GM10266 (cell line): ENCODE measurements at regions not wholly inside any gene's neighbourhood (a gene's known extent, or its start where the extent isn't known, plus 50 kb on each side); places are given as distances from the start of the nearest gene placed in this dataset.

ENCODE experiments used
- DNase-seq: peaks from one replicate; pipeline ENCODE4 v3.0.0; 2012; ENCODE audit errors: extremely low spot score
- TF ChIP-seq, protein P1 (sequence below): IDR thresholded peaks from 2 replicates; pipeline ENCODE4 v1.5.1; 2012; ENCODE audit warnings: mild to moderate bottlenecking, low read depth; ENCODE audit not compliant: control insufficient read depth, insufficient read depth; ENCODE audit errors: missing control alignments

DNA sequence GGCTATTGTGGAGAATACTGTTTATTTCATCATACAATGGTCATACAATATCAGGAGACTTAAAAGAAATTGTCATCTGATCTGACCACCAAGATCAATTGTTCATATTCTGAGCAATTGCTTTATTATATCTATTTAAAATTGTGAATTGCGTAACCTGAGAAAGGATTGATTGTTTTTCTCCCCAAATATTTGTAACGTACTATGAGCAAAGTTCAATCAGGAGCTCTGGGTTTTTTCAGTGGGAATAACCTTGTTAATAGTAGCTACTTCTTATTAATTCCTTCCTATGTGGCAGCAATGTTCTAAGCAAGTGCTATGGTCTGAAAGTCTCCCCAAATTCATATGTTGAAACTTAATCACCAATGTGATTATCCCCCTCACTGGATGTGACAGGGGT is 323.1 kb downstream of the ZPLD1 start:
- TF ChIP-seq, protein P1, sequence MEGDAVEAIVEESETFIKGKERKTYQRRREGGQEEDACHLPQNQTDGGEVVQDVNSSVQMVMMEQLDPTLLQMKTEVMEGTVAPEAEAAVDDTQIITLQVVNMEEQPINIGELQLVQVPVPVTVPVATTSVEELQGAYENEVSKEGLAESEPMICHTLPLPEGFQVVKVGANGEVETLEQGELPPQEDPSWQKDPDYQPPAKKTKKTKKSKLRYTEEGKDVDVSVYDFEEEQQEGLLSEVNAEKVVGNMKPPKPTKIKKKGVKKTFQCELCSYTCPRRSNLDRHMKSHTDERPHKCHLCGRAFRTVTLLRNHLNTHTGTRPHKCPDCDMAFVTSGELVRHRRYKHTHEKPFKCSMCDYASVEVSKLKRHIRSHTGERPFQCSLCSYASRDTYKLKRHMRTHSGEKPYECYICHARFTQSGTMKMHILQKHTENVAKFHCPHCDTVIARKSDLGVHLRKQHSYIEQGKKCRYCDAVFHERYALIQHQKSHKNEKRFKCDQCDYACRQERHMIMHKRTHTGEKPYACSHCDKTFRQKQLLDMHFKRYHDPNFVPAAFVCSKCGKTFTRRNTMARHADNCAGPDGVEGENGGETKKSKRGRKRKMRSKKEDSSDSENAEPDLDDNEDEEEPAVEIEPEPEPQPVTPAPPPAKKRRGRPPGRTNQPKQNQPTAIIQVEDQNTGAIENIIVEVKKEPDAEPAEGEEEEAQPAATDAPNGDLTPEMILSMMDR = no peak
- no peak for DNase-seq

DNA sequence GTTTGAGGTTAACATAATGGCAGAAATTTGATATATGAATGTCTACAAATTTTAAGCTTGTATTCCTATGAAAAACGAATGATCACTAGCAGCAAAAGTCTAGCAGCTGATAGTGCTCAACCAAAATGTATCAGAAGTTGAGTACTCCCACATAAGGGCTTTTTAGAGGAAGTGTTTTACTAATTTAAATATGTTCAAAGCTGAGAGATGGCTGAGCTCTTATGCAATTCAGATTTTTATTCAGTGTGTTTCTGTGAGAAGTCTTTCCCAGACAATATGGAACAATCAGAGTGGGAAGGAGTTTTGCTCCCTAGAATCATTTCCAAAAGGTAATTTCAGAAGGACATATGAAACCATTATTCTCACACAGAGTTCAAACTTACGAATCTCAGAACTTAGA is 327.0 kb downstream of the ZPLD1 start:
- no peak for DNase-seq
- TF ChIP-seq, protein P1 = no peak

DNA sequence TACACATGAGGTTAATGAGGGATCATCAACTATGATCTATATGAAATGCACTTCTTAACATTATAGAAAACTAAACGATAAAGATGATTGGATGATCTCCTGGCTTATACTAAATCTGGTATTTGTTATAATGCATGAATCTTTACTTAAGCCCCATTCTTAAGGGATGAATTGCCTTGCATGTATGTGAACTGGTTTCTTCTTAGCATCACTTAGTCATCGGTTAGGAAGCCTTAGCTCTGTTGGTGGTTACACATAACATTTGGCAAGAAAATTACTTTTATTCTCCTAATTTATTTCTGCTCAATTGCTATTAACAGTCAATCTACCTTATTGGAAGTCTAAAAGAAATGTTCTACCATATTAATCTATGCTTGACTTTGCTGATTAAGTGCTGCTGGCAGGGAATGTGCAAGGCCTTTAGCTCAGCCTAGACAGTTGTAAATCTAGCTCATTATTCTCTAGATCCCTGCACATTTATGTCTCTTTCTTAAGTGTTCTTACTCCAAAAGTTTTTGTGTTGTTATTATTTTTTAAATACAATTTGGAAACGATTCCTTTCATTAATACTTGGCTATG is 356.0 kb downstream of the ZPLD1 start:
- no peak for DNase-seq
- TF ChIP-seq, protein P1 = no peak

DNA sequence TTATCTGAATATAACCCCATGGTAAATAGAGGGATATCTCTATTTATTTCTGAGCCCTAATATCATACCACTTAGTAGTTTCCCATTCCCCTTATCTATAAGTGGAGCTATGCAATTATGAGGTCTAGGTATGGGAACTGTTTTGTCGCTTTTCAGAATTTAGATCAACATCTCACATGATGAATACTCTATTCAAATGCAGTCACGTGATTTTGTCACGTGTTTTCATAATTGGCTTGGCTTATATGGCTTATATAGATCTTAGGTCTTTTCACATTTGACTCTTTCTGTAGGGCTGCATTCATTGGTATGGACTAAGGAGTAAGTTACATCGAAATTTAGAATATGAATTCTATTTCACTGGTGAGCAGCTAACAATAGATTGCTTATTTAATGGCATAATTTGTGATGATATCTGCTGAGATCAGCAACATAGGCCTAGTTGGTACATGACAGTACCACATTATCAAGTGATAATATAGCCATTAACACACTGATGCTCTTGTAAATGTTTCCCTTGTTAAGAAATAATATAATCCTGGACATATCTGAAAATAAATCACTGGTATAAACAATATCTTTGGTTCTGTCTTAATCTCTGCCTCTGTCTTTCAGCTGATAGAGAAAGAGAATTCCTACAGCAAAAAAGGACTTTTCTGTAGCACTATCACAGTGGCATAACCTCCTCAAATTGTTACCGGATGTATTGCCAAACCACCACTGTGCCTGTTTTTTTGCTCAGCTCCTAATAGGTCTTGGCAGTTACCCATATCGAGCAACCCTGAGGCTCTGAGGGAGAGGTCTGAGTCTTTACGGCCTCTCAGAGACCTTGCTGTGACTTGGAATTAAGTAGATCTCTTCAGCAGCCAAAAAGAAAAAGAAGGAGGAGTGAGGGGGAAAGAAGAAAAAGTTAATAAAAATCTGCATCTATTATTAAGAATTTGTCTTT is 357.1 kb downstream of the ZPLD1 start:
- TF ChIP-seq, protein P1 = no peak
- no peak for DNase-seq

DNA sequence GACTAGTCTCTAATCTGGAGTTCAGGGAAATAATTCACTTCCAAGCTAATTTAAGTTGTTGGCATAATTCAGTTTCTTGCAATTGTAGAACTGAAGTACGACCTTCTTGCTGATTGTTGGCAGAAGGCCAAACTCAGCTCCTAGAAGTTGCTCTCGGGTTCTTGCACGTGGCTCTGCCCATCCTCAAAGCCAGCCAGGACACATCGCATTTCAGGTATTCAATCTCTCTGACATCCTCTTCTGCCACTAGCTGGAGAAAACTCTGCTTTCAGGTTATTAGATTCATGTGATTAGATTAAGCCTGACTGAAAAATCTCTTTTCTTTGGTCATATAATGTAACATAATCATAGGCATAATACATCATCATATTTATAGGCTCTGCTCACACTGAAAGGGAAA is 362.0 kb downstream of the ZPLD1 start:
- TF ChIP-seq, protein P1 = no peak
- no peak for DNase-seq

DNA sequence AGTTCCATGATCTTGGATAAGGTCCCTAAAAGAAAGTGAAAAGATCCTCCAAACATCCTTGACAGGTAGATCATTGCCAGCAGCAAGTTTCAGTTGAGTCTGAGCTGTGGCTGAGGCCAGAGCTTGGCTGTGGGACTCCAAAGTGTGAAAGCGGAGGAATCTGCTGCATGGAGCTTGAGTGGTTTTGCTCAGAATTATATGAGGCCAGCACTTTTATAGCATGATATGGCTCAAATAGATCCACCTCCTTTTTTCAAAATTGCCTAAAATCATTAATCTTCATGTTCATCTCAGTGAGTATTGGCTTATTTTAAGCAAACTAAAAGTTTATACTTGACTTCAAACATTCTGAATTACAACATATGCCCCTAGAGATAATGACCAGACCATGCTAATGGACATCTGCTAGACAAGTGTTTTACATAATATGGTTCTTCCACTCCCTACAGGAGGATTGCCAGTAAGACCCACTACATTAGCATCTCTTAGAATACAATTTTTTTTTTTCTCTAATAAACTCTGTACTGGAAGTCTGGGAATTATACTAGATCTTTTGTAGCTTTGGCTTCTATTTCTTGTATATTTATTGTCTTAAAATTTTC is 368.1 kb downstream of the ZPLD1 start:
- TF ChIP-seq, protein P1 = no peak
- DNase-seq = no peak
